Stimulated activated CD4-positive, alpha-beta T cell treated with anti-CD3 and anti-CD28 coated beads, Interleukin-15, amount 100 ng/mL, for 24 hours (primary cell): ENCODE measurements at regions not wholly inside any gene's neighbourhood (a gene's known extent, or its start where the extent isn't known, plus 50 kb on each side); places are given as distances from the start of the nearest gene placed in this dataset.
"Not testable (repeated sequence)": the region's sequence is repeated elsewhere in the genome, so short reads cannot be mapped to it uniquely, and the experiment has no call there.

Source experiments
- DNase-seq: peaks from one replicate; pipeline ENCODE4 v3.0.0-alpha.2; 2020

- no peak for DNase-seq
Measured at GRCh38 chr18:71329114-71329513, 1040.3 kb downstream of the SOCS6 start.

GRCh38 chr18:71327850-71328249 lies 1039.0 kb downstream of the SOCS6 start:
- no peak for DNase-seq

- DNase-seq = no peak
Measured at GRCh38 chr18:71327441-71327840, 1038.6 kb downstream of the SOCS6 start.

GRCh38 chr18:71326826-71327225 lies 1038.0 kb downstream of the SOCS6 start:
- DNase-seq = no peak

- DNase-seq = no peak
Measured at GRCh38 chr18:71324356-71324755, 1035.5 kb downstream of the SOCS6 start.

- no peak for DNase-seq
Measured at GRCh38 chr18:71322201-71322600, 1033.4 kb downstream of the SOCS6 start.

GRCh38 chr18:71321319-71321718 lies 1032.5 kb downstream of the SOCS6 start:
- no peak for DNase-seq

GRCh38 chr18:71304856-71305255 lies 1016.0 kb downstream of the SOCS6 start:
- DNase-seq = no peak

GRCh38 chr18:71303743-71304142 lies 1014.9 kb downstream of the SOCS6 start:
- DNase-seq = not testable (repeated sequence)

- DNase-seq = no peak
Measured at GRCh38 chr18:71301596-71301995, 1012.8 kb downstream of the SOCS6 start.

- DNase-seq = not testable (repeated sequence)
Measured at GRCh38 chr18:71294201-71294600, 1005.4 kb downstream of the SOCS6 start.

GRCh38 chr18:71293322-71293721 lies 1004.5 kb downstream of the SOCS6 start:
- no peak for DNase-seq

- DNase-seq = no peak
Measured at GRCh38 chr18:71287268-71287667, 998.4 kb downstream of the SOCS6 start.

GRCh38 chr18:71252351-71252865 lies 963.6 kb downstream of the SOCS6 start:
- DNase-seq = no peak

- no peak for DNase-seq
Measured at GRCh38 chr18:71250191-71250590, 961.3 kb downstream of the SOCS6 start.

- DNase-seq = no peak
Measured at GRCh38 chr18:71249791-71250190, 960.9 kb downstream of the SOCS6 start.

GRCh38 chr18:71242981-71243380 lies 954.1 kb downstream of the SOCS6 start:
- no peak for DNase-seq

- DNase-seq = no peak
Measured at GRCh38 chr18:71238974-71239624, 950.3 kb downstream of the SOCS6 start.

- no peak for DNase-seq
Measured at GRCh38 chr18:71237641-71238040, 948.8 kb downstream of the SOCS6 start.

- DNase-seq = no peak
Measured at GRCh38 chr18:71233177-71233576, 944.3 kb downstream of the SOCS6 start.

- no peak for DNase-seq
Measured at GRCh38 chr18:71223486-71223885, 934.6 kb downstream of the SOCS6 start.

- no peak for DNase-seq
Measured at GRCh38 chr18:71221405-71221804, 932.6 kb downstream of the SOCS6 start.

GRCh38 chr18:71212739-71213138 lies 923.9 kb downstream of the SOCS6 start:
- not testable (repeated sequence) for DNase-seq

- no peak for DNase-seq
Measured at GRCh38 chr18:71212222-71212621, 923.4 kb downstream of the SOCS6 start.

GRCh38 chr18:71209944-71210343 lies 921.1 kb downstream of the SOCS6 start:
- DNase-seq = no peak
